GM12873 (cell line): ENCODE measurements at regions not wholly inside any gene's neighbourhood (a gene's known extent, or its start where the extent isn't known, plus 50 kb on each side); places are given as distances from the start of the nearest gene placed in this dataset.
A peak's percentile ranks its signal among the peaks of the same experiment; 100 is the strongest.

Source experiments
- TF ChIP-seq, protein P1 (sequence below): IDR thresholded peaks from 2 replicates; pipeline ENCODE4 v1.5.1; 2012; ENCODE audit warnings: low read depth, mild to moderate bottlenecking, moderate library complexity, low read length, control low read depth; ENCODE audit not compliant: insufficient read depth; ENCODE audit errors: missing control alignments

DNA sequence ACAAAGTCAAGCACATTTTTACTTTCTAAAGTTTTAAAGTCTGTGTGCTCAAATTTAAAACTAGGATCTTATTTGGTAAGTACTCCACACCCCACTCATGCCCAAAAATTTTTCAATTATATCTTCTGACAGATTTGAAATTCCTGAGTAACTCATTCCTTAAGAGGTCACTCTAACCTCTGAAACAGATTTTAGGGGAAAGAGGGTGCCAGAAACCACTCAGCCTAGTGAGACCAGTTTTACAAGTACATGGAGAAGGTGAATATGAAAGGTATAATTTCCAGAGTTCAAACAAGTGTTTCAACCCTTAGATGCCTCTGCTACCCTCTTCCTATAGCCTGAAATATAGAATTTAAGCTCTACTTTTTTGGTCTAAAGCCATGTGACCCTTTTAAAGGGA is 79.2 kb downstream of the C7orf25 start:
- TF ChIP-seq, protein P1, sequence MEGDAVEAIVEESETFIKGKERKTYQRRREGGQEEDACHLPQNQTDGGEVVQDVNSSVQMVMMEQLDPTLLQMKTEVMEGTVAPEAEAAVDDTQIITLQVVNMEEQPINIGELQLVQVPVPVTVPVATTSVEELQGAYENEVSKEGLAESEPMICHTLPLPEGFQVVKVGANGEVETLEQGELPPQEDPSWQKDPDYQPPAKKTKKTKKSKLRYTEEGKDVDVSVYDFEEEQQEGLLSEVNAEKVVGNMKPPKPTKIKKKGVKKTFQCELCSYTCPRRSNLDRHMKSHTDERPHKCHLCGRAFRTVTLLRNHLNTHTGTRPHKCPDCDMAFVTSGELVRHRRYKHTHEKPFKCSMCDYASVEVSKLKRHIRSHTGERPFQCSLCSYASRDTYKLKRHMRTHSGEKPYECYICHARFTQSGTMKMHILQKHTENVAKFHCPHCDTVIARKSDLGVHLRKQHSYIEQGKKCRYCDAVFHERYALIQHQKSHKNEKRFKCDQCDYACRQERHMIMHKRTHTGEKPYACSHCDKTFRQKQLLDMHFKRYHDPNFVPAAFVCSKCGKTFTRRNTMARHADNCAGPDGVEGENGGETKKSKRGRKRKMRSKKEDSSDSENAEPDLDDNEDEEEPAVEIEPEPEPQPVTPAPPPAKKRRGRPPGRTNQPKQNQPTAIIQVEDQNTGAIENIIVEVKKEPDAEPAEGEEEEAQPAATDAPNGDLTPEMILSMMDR = no peak

DNA sequence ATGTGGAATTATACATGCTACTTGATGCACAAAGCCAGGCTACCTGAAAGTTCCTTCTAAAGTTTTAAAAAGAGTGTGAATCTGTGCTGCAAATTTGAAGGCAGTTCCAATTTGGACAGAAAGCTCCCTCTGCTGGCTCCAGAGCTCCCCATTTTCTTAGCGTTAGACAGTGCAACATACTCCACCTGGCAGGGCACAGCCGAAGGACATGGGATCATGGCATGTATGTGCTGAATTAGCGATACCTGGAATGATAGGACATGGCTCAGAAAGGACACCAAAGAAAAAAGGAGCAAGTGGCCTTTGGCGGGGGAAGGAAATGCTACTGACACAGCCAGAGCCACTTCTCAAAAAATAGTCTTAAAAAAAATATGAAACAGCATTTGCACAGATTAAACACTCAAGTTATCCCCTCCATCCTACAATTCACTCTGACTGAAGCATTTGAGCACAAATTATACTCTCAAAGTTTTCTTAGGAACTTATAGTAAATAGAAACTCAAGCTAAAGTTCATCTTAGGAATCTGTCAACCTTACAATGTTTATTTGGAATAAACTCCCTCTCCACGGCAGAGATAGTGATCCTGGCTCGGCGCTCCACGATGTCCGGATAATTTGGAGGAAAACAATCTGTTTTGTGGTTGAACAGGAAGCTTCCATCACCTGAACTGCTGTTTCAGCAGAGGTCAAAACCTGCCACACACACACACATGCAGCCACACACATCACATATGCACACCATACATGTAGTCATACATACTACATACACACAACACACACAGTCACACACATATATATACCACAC is 80.0 kb downstream of the C7orf25 start:
- TF ChIP-seq, protein P1 = peak; percentile 42

- TF ChIP-seq, protein P1 = no peak
Measured at GRCh38 chr7:42831006-42831717, 80.7 kb downstream of the C7orf25 start.

GRCh38 chr7:42812779-42813178 is 99.1 kb downstream of the C7orf25 start:
- TF ChIP-seq, protein P1 = no peak

GRCh38 chr7:42805601-42806000 is 106.3 kb downstream of the C7orf25 start:
- TF ChIP-seq, protein P1 = no peak

DNA sequence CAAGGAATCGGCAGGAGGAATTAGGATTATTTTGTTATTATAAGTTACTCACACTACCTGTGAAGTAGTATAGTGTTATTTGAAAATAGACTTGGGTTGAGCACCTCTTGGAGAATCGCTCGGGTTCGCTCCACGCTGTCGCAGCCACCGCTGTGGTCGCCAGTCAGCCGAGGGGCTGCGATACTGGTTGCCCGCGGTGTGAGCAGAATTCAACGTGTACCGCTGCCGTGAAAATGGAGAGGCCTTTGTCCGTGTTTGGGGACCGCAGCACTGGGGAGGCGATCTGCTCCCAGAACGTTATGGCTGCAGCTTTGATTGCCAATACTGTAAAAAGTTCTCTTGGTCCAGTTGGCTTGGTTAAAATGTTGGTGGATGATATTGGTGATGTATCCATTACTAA is 117.2 kb downstream of the C7orf25 start:
- TF ChIP-seq, protein P1 = no peak

DNA sequence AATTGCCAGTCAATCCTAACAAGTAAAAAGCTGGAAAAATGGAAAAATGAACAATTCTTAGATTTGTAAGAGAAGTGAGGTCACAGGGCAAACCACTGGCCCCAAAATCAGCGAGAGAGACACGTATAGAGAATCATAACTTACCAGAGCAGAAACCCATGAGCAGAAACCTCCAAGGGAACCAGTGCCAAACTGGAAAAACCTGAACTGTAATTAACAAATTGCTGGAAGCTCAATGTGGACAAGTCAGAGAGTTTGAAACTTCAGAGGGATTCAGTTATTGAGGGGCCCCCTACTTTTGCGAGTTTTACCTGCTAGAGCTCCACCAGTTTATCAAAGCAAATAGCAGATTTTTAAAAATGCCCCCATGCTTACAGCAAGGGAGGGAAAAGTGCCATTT is 119.0 kb downstream of the C7orf25 start:
- TF ChIP-seq, protein P1 = no peak
